Mammary epithelial cell (primary cell): ENCODE measurements at regions not wholly inside any gene's neighbourhood (a gene's known extent, or its start where the extent isn't known, plus 50 kb on each side); places are given as distances from the start of the nearest gene placed in this dataset.

ENCODE experiments used
- CTCF ChIP-seq, 2 donors: IDR thresholded peaks in 1 of 2; conservative IDR thresholded peaks in 1 of 2; 2 replicates each; pipeline ENCODE4 v1.5.1; 2011 to 2012; ENCODE audit warnings: inconsistent platforms in 2 of 2, low read length in 2 of 2, mild to moderate bottlenecking in 2 of 2, control low read depth in 1 of 2, low read depth in 1 of 2; ENCODE audit not compliant: insufficient read depth in 1 of 2; ENCODE audit errors: extremely low read depth in 1 of 2
- EZH2 ChIP-seq: IDR thresholded peaks from 2 replicates; pipeline ENCODE4 v1.6.1; 2012; ENCODE audit warnings: low read length, inconsistent platforms, borderline replicate concordance

GRCh38 chr4:33883111-33883510 lies 2361.2 kb downstream of the ARAP2 start:
- TF ChIP-seq EZH2 (no peak), CTCF (conservative IDR thresholded peaks at IDR 0.05 in 1 of 2, IDR thresholded peaks at IDR 0.05 in 1 of 2; ENCODE audit: extremely low read depth in 1 of 2, insufficient read depth in 1 of 2, low read depth in 1 of 2, low read length in 2 of 2) (no peak)
